K562 (cell line): ENCODE measurements at regions not wholly inside any gene's neighbourhood (a gene's known extent, or its start where the extent isn't known, plus 50 kb on each side); places are given as distances from the start of the nearest gene placed in this dataset.

ENCODE experiments used
- ATAC-seq: fragments of 200-7000 bp; cut with Tn5 transposase; 3 replicates; pipeline ENCODE4 v1.9.1; 2020; ENCODE audit warnings: moderate library complexity
- BruUV-seq: library from RNA; stranded (reverse); fragments of 400-500 nt; replicated peaks from 2 replicates; lab custom pipeline; 2021; lab: Mats Ljungman, UMichigan
- CTCF ChIA-PET: fragments of 300-600 bp; formaldehyde crosslinking; extraction: SDS; loops from one replicate; lab custom pipeline; 2021; ENCODE audit warnings: low intra/inter-chr PET ratio; lab: Yijun Ruan, JAX
- POLR2A ChIA-PET: fragments of 300-600, 350-650 bp; sonication (Branson Sonifier 250); formaldehyde crosslinking; extraction: SDS; loops from one replicate; lab custom pipeline; 2021; ENCODE audit warnings: antibody characterized with exemption, inconsistent platforms; lab: Yijun Ruan, JAX
- DNase-seq, 4 experiments: peaks; one replicate each; pipeline versions ENCODE4 v3.0.0 to v3.0.0-alpha.2; 2011 to 2018; ENCODE audit warnings: low spot score in 3 of 4, mixed read lengths in 3 of 4; ENCODE audit errors: extremely low read depth in 1 of 4
- FAIRE-seq: peaks from 2 replicates; lab custom pipeline; 2011; peaks lifted over from hg19 to GRCh38; lab: Jason Lieb, UNC
- H2AFZ ChIP-seq: 2 replicates; pipeline ENCODE4 v1.6.0; 2011; ENCODE audit warnings: low read depth, low read length, control low read depth, inconsistent platforms
- H3K27ac ChIP-seq: fragments of 200-600 bp; 3 replicates; pipeline ENCODE4 v1.8.0; 2011; ENCODE audit warnings: low read depth, mild to moderate bottlenecking, control low read depth, inconsistent platforms, low read length, moderate library complexity, mixed read lengths; ENCODE audit errors: extremely low read depth
- H3K27me3 ChIP-seq, 2 experiments: fragments of 300-600 bp in 1 of 2; 2 replicates in 1 of 2; 3 replicates in 1 of 2; pipeline versions ENCODE4 v1.6.0 to v1.8.0; 2011; ENCODE audit warnings: inconsistent platforms in 2 of 2, low read length in 2 of 2, mild to moderate bottlenecking in 1 of 2, mixed read lengths in 1 of 2, moderate library complexity in 1 of 2; ENCODE audit not compliant: control insufficient read depth in 2 of 2, insufficient read depth in 2 of 2
- H3K36me3 ChIP-seq: fragments of 300-600 bp; 3 replicates; pipeline ENCODE4 v1.8.0; 2011; ENCODE audit warnings: mild to moderate bottlenecking, low read length, inconsistent platforms; ENCODE audit not compliant: control insufficient read depth, insufficient read depth
- H3K4me1 ChIP-seq, 2 experiments: fragments of 200-600 bp in 1 of 2; replicated peaks in 1 of 2; 2 replicates in 1 of 2; 3 replicates in 1 of 2; pipeline versions ENCODE4 v1.5.1 to v1.8.0; 2011; ENCODE audit warnings: inconsistent platforms in 2 of 2, low read length in 2 of 2, mild to moderate bottlenecking in 1 of 2, mixed read lengths in 1 of 2, moderate library complexity in 1 of 2; ENCODE audit not compliant: control insufficient read depth in 2 of 2, insufficient read depth in 2 of 2
- H3K4me2 ChIP-seq: 2 replicates; pipeline ENCODE4 v1.6.1; 2011; ENCODE audit warnings: low read length, control low read depth, inconsistent platforms, mixed read lengths; ENCODE audit not compliant: insufficient read depth
- H3K4me3 ChIP-seq: fragments of 200-600 bp; sonication (generic), shearing (Covaris generic); 2 replicates; pipeline ENCODE4 v1.5.1; 2016; ENCODE audit warnings: control low read depth, inconsistent platforms
- H3K79me2 ChIP-seq: fragments of 200-600 bp; 3 replicates; pipeline ENCODE4 v1.8.0; 2011; ENCODE audit warnings: low read length, inconsistent platforms; ENCODE audit not compliant: control insufficient read depth, insufficient read depth
- H3K9ac ChIP-seq, 2 experiments: 2 replicates each; pipeline versions ENCODE4 v1.6.0 to v1.6.1; 2011; ENCODE audit warnings: low read depth in 2 of 2, low read length in 2 of 2, control low read depth in 1 of 2, inconsistent platforms in 1 of 2, mild to moderate bottlenecking in 1 of 2, mixed read lengths in 1 of 2; ENCODE audit not compliant: insufficient read depth in 1 of 2
- H3K9me1 ChIP-seq: one replicate; pipeline ENCODE4 v1.6.0; 2011; ENCODE audit warnings: inconsistent platforms, mild to moderate bottlenecking, low read length, moderate library complexity; ENCODE audit not compliant: control insufficient read depth, insufficient read depth
- H3K9me3 ChIP-seq: replicated peaks from 2 replicates; pipeline ENCODE4 v1.5.1; 2011; ENCODE audit warnings: low read depth, low read length, inconsistent platforms; ENCODE audit not compliant: control insufficient read depth, insufficient read depth
- H4K20me1 ChIP-seq: replicated peaks from 2 replicates; pipeline ENCODE4 v1.6.1; 2011; ENCODE audit warnings: low read length, inconsistent platforms, mixed read lengths; ENCODE audit not compliant: control insufficient read depth, insufficient read depth
- ATF2 ChIP-seq: sonication (generic); formaldehyde crosslinking; IDR thresholded peaks from 2 replicates; pipeline ENCODE4 v1.8.1; 2022; ENCODE audit warnings: missing genetic modification reagents
- CBX8 ChIP-seq: fragments of 200-600 bp; sonication (generic); IDR thresholded peaks from 2 replicates; pipeline ENCODE4 v1.6.1; 2012; ENCODE audit warnings: borderline replicate concordance, mixed run types, low read depth, mild to moderate bottlenecking, moderate library complexity, mixed read lengths, low read length, control low read depth, inconsistent platforms; ENCODE audit not compliant: poor library complexity, severe bottlenecking; ENCODE audit errors: extremely low read depth
- HMG20B ChIP-seq: fragments of 250-450 bp; sonication (Bioruptor Pico); IDR thresholded peaks from 2 replicates; pipeline ENCODE4 v1.5.0; 2021; ENCODE audit warnings: mild to moderate bottlenecking
- ILK ChIP-seq: fragments of 450-650 bp; IDR thresholded peaks from 2 replicates; pipeline ENCODE4 v1.6.1; 2016; ENCODE audit warnings: missing genetic modification characterization, low read depth, mild to moderate bottlenecking, missing compliant biosample characterization, moderate library complexity, borderline replicate concordance
- IRF2 ChIP-seq: sonication (generic); formaldehyde crosslinking; IDR thresholded peaks from 2 replicates; pipeline ENCODE4 v1.8.1; 2022; ENCODE audit warnings: mild to moderate bottlenecking, missing genetic modification reagents
- MBD1 ChIP-seq: fragments of 250-450 bp; sonication (Bioruptor Pico); IDR thresholded peaks from 2 replicates; pipeline ENCODE4 v1.8.0; 2022; ENCODE audit warnings: inconsistent platforms
- MIER1 ChIP-seq: fragments of 450-650 bp; IDR thresholded peaks from 2 replicates; pipeline ENCODE4 v1.6.1; 2016; ENCODE audit warnings: antibody characterized with exemption, mild to moderate bottlenecking, low read depth
- PHF20 ChIP-seq: fragments of 450-650 bp; IDR thresholded peaks from 2 replicates; pipeline ENCODE4 v1.6.1; 2018; ENCODE audit not compliant: partially characterized antibody
- POLR2G ChIP-seq: fragments of 200-400 bp; formaldehyde crosslinking; IDR thresholded peaks from 2 replicates; pipeline ENCODE4 v1.6.1; 2017; ENCODE audit warnings: low read depth, mild to moderate bottlenecking, antibody characterized with exemption, low read length, moderate library complexity
- RBM25 ChIP-seq: fragments of 200-400 bp; formaldehyde crosslinking; IDR thresholded peaks from 2 replicates; pipeline ENCODE4 v1.6.1; 2018; ENCODE audit warnings: low read length, low read depth, moderate library complexity; ENCODE audit not compliant: severe bottlenecking
- STAT5A ChIP-seq: IDR thresholded peaks from 2 replicates; pipeline ENCODE4 v1.6.1; 2012; ENCODE audit warnings: low read length, inconsistent platforms, borderline replicate concordance
- TSC22D4 ChIP-seq: fragments of 450-650 bp; IDR thresholded peaks from 2 replicates; pipeline ENCODE4 v1.6.1; 2016; ENCODE audit warnings: missing genetic modification characterization, missing biosample characterization, control low read depth
- ZBTB1 ChIP-seq: sonication (generic); formaldehyde crosslinking; IDR thresholded peaks from 2 replicates; pipeline ENCODE4 v1.8.1; 2023; ENCODE audit warnings: missing genetic modification reagents, low read depth, mild to moderate bottlenecking, borderline replicate concordance
- ZNF347 ChIP-seq: fragments of 450-650 bp; formaldehyde crosslinking; IDR thresholded peaks from 2 replicates; pipeline ENCODE4 v1.4.0; 2020; ENCODE audit warnings: low read depth, mild to moderate bottlenecking, moderate library complexity
- ZNF655 ChIP-seq: fragments of 250-450 bp; sonication (Bioruptor Pico); IDR thresholded peaks from 2 replicates; pipeline ENCODE4 v1.5.0; 2021
- ZNF79 ChIP-seq: fragments of 250-450 bp; sonication (Bioruptor Pico); IDR thresholded peaks from 2 replicates; pipeline ENCODE4 v1.4.0; 2020; ENCODE audit warnings: low read depth, mild to moderate bottlenecking, moderate library complexity
- WGBS: fragments of 100-300 bp; shearing (Covaris generic); methylation state at CpG from one replicate; pipeline ENCODE4 v1.1.6; 2016; ENCODE audit warnings: low coverage, mixed read lengths; ENCODE audit not compliant: insufficient coverage; ENCODE audit errors: missing lambda C conversion rate; 5-methylcytosine and 5-hydroxymethylcytosine counted together
- in situ Hi-C: fragments of 300-500 bp; cut with MboI; formaldehyde crosslinking; loops from 4 replicates; pipeline ENCODE4 v1.15.0; 2018; ENCODE audit warnings: inconsistent platforms, mixed read lengths
- intact Hi-C: fragments of 100-400 bp; cut with micrococcal nuclease; formaldehyde crosslinking; loops from 2 replicates; pipeline ENCODE4 v1.14.2; 2022

GRCh38 chr7:17103170-17103569 is 195.3 kb upstream of the AHR start:
- Histone ChIP-seq H3K27ac (no peak overlapping the region), H3K4me3 (no peak overlapping the region), H3K9me1 (no peaks in the 10 kb centered on the region), H2AFZ (no peak overlapping the region), H3K9ac (no peak overlapping the region), H3K4me1 (no peaks in the 10 kb centered on the region), H3K79me2 (no peaks in the 10 kb centered on the region), H3K9me3 (no peaks in the 10 kb centered on the region), H3K36me3 (no peaks in the 10 kb centered on the region), H3K27me3 (no peaks in the 10 kb centered on the region), H3K4me2 (no peak overlapping the region), H4K20me1 (no peaks in the 10 kb centered on the region)
- intact Hi-C loops = no loop called here
- FAIRE-seq = no peak
- in situ Hi-C loops = no loop called here
- POLR2A ChIA-PET = no interaction called here
- ATAC-seq = no peak
- WGBS = 2% methylated on average over 4 of the region's 4 CpGs
- TF ChIP-seq HMG20B (CRISPR knock-in tag) (no peak), ZBTB1 (CRISPR knock-in tag) (no peak), ATF2 (CRISPR knock-in tag) (no peak), RBM25 (no peak), ZNF347 (no peak), IRF2 (CRISPR knock-in tag) (no peak), ILK (tag) (no peak), ZNF79 (CRISPR knock-in tag) (no peak), ZNF655 (no peak), PHF20 (no peak), MIER1 (no peak), CBX8 (no peak), STAT5A (no peak), TSC22D4 (tag) (no peak), POLR2G (no peak), MBD1 (CRISPR knock-in tag) (no peak)
- no peak for DNase-seq
- CTCF ChIA-PET = no interaction called here
- no TSS peak for BruUV-seq
